Neural cell (in vitro differentiated cells): ENCODE measurements at regions not wholly inside any gene's neighbourhood (a gene's known extent, or its start where the extent isn't known, plus 50 kb on each side); places are given as distances from the start of the nearest gene placed in this dataset.

Experiments used
- EP300 ChIP-seq: fragments of 450-650 bp; conservative IDR thresholded peaks from 2 replicates; pipeline ENCODE4 v1.6.1; 2014; ENCODE audit warnings: antibody characterized with exemption, mild to moderate bottlenecking, moderate library complexity; ENCODE audit not compliant: poor library complexity, severe bottlenecking
- TAF1 ChIP-seq: IDR thresholded peaks from 2 replicates; pipeline ENCODE4 v1.6.1; 2012; ENCODE audit warnings: low read depth
- TF ChIP-seq, protein P1 (sequence below): fragments of 450-650 bp; IDR thresholded peaks from 2 replicates; pipeline ENCODE4 v1.5.1; 2014; ENCODE audit warnings: antibody characterized with exemption, mild to moderate bottlenecking, moderate library complexity; ENCODE audit not compliant: poor library complexity, severe bottlenecking

- TF ChIP-seq, protein P1, sequence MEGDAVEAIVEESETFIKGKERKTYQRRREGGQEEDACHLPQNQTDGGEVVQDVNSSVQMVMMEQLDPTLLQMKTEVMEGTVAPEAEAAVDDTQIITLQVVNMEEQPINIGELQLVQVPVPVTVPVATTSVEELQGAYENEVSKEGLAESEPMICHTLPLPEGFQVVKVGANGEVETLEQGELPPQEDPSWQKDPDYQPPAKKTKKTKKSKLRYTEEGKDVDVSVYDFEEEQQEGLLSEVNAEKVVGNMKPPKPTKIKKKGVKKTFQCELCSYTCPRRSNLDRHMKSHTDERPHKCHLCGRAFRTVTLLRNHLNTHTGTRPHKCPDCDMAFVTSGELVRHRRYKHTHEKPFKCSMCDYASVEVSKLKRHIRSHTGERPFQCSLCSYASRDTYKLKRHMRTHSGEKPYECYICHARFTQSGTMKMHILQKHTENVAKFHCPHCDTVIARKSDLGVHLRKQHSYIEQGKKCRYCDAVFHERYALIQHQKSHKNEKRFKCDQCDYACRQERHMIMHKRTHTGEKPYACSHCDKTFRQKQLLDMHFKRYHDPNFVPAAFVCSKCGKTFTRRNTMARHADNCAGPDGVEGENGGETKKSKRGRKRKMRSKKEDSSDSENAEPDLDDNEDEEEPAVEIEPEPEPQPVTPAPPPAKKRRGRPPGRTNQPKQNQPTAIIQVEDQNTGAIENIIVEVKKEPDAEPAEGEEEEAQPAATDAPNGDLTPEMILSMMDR = no peak
- TF ChIP-seq EP300 (no peak), TAF1 (no peak)
These were observed 286.3 kb downstream of the NPIPA8 start for GRCh38 chr16:18050234-18050633.
